ENCODE measurements at regions not wholly inside any gene's neighbourhood (a gene's known extent, or its start where the extent isn't known, plus 50 kb on each side); places are given as distances from the start of the nearest gene placed in this dataset.

DNA sequence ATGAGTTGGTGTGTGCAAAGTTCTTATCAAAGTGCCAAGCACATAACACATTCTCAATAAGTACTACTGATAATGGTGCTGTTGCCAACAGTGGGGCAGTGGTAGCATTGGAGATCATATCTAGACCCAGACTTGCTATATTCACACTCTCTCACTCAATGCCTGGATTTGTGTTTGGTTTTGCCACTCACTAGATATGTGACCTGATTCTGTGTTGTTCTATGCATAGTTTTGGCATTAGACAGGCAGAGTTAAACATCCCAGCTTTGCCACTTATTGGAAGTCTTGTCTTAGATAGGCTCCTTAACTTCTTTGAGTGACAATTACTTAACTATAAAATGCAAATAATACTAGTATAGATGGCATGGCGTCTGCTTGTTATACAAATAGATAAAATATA, 642.6 kb upstream of the CCDC179 start:
- H3K18ac ChIP-seq (ENCODE audit: low read depth in 1 of 2, low read length in 2 of 2) = no peak overlapping the region
- no peak overlapping the region for H3K23ac ChIP-seq (ENCODE audit: low read length in 2 of 2)
- no peak overlapping the region for H4K91ac ChIP-seq (ENCODE audit: low read length)
- no peak overlapping the region for H2BK15ac ChIP-seq (ENCODE audit: low read depth, poor library complexity, severe bottlenecking)
- H3K4ac ChIP-seq (ENCODE audit: low read depth in 1 of 2, low read length in 2 of 2) = no peak overlapping the region
- H3K36me3 ChIP-seq (ENCODE audit: control insufficient read depth in 1 of 2, insufficient read depth in 2 of 2, low read depth in 1 of 2, low read length in 2 of 2) = no peaks in the 10 kb centered on the region
- no peak overlapping the region for H2AFZ ChIP-seq (ENCODE audit: low read depth, low read length)
- no peak overlapping the region for H2BK120ac ChIP-seq (ENCODE audit: low read depth, low read length)
- no peak overlapping the region for H3K4me2 ChIP-seq (ENCODE audit: low read length, poor library complexity, severe bottlenecking)
- DNase-seq = no peak
- no peak overlapping the region for H3K4me3 ChIP-seq (ENCODE audit: insufficient read depth in 1 of 2, low read depth in 1 of 2, low read length in 2 of 2)
- no peak overlapping the region for H2BK5ac ChIP-seq (ENCODE audit: low read depth, low read length, poor library complexity, severe bottlenecking)
- no peak overlapping the region for H2BK12ac ChIP-seq (ENCODE audit: low read length in 2 of 2)
- no peak overlapping the region for H4K8ac ChIP-seq (ENCODE audit: low read length)
- H3K9ac ChIP-seq (ENCODE audit: low read length) = no peak overlapping the region
- no CpG with 5 or more reads among the region's 1 CpG for WGBS
- H3K4me1 ChIP-seq (ENCODE audit: control insufficient read depth, insufficient read depth, low read depth, low read length) = no peaks in the 10 kb centered on the region
- H3K27ac ChIP-seq (ENCODE audit: low read length, poor library complexity, severe bottlenecking) = no peak overlapping the region
- no peaks in the 10 kb centered on the region for H3K9me3 ChIP-seq (ENCODE audit: control insufficient read depth, low read length)
- H3K79me1 ChIP-seq (replicated peaks; ENCODE audit: low read length, poor library complexity, severe bottlenecking) = no peaks in the 10 kb centered on the region
- H2AK5ac ChIP-seq (ENCODE audit: low read length, severe bottlenecking) = no peak overlapping the region
- H3K27me3 ChIP-seq (ENCODE audit: control insufficient read depth in 1 of 2, insufficient read depth in 1 of 2, low read length in 2 of 2) = peaks cover 0 to 5% of the 10 kb centered on the region in 2 experiments
- H3K14ac ChIP-seq (ENCODE audit: low read length in 2 of 2) = peak overlapping the region in 1 of 2 experiments; percentile 32

DNA sequence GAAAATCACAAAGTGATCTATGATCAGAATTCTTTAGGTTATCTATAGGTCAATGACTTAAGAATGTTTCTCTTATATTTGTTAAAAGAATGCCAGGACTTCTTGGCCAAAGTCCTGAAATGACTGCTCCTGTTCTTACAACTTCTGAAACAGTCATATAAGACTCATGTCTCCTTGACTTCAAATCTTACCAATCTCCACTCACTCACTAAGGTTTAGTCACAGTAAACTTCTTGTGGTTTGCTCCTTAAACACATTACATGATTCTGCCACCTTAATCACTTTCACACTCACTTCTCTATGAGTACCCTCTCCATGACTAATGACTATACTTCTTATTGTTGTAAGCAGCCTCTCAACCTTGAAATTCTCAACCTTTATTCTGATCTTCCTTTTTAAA, 648.7 kb upstream of the CCDC179 start:
- Histone ChIP-seq H3K4ac (ENCODE audit: low read depth in 1 of 2, low read length in 2 of 2) (no peak overlapping the region), H3K14ac (ENCODE audit: low read length in 2 of 2) (no peak overlapping the region), H4K8ac (ENCODE audit: low read length) (no peak overlapping the region), H2BK120ac (ENCODE audit: low read depth, low read length) (no peak overlapping the region), H3K4me2 (ENCODE audit: low read length, poor library complexity, severe bottlenecking) (no peak overlapping the region), H3K9ac (ENCODE audit: low read length) (no peak overlapping the region), H4K91ac (ENCODE audit: low read length) (no peak overlapping the region), H2BK5ac (ENCODE audit: low read depth, low read length, poor library complexity, severe bottlenecking) (no peak overlapping the region), H3K23ac (ENCODE audit: low read length in 2 of 2) (no peak overlapping the region), H3K27me3 (ENCODE audit: control insufficient read depth in 1 of 2, insufficient read depth in 1 of 2, low read length in 2 of 2) (peaks cover 0 to 11% of the 10 kb centered on the region in 2 experiments), H2AFZ (ENCODE audit: low read depth, low read length) (no peak overlapping the region), H2AK5ac (ENCODE audit: low read length, severe bottlenecking) (no peak overlapping the region), H3K36me3 (ENCODE audit: control insufficient read depth in 1 of 2, insufficient read depth in 2 of 2, low read depth in 1 of 2, low read length in 2 of 2) (no peaks in the 10 kb centered on the region), H3K4me3 (ENCODE audit: insufficient read depth in 1 of 2, low read depth in 1 of 2, low read length in 2 of 2) (no peak overlapping the region), H3K79me1 (replicated peaks; ENCODE audit: low read length, poor library complexity, severe bottlenecking) (no peaks in the 10 kb centered on the region), H3K9me3 (ENCODE audit: control insufficient read depth, low read length) (no peaks in the 10 kb centered on the region), H2BK12ac (ENCODE audit: low read length in 2 of 2) (no peak overlapping the region), H3K27ac (ENCODE audit: low read length, poor library complexity, severe bottlenecking) (no peak overlapping the region), H3K18ac (ENCODE audit: low read depth in 1 of 2, low read length in 2 of 2) (no peak overlapping the region), H2BK15ac (ENCODE audit: low read depth, poor library complexity, severe bottlenecking) (no peak overlapping the region), H3K4me1 (ENCODE audit: control insufficient read depth, insufficient read depth, low read depth, low read length) (no peaks in the 10 kb centered on the region)
- peak; percentile 36 for DNase-seq

DNA sequence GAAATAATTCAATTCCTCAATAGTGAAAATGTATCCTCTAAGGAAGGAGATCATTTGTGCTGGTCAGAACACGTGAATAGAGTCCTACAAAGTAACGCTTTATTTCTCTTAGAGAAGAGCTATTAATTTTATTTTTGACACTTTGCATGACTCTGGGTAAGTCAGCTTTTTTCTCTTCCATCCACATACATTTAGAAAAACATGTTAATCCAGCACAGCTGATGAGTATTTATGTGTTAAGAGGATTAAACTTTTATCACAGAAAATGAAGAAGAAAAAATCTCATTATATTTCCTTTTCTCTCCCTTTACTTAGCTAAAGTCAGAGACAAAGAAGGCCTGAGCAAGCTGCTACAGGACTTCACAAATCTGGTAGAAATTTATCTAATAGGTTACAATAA, 649.5 kb upstream of the CCDC179 start:
- no peak overlapping the region for H2AFZ ChIP-seq (ENCODE audit: low read depth, low read length)
- no peak overlapping the region for H3K4ac ChIP-seq (ENCODE audit: low read depth in 1 of 2, low read length in 2 of 2)
- no peak overlapping the region for H3K23ac ChIP-seq (ENCODE audit: low read length in 2 of 2)
- H3K79me1 ChIP-seq (replicated peaks; ENCODE audit: low read length, poor library complexity, severe bottlenecking) = no peaks in the 10 kb centered on the region
- no CpG with 5 or more reads among the region's 2 CpGs for WGBS
- no peak overlapping the region for H2AK5ac ChIP-seq (ENCODE audit: low read length, severe bottlenecking)
- H2BK12ac ChIP-seq (ENCODE audit: low read length in 2 of 2) = no peak overlapping the region
- H3K36me3 ChIP-seq (ENCODE audit: control insufficient read depth in 1 of 2, insufficient read depth in 2 of 2, low read depth in 1 of 2, low read length in 2 of 2) = no peaks in the 10 kb centered on the region
- H3K4me1 ChIP-seq (ENCODE audit: control insufficient read depth, insufficient read depth, low read depth, low read length) = no peaks in the 10 kb centered on the region
- H3K18ac ChIP-seq (ENCODE audit: low read depth in 1 of 2, low read length in 2 of 2) = no peak overlapping the region
- no peak overlapping the region for H2BK5ac ChIP-seq (ENCODE audit: low read depth, low read length, poor library complexity, severe bottlenecking)
- no peak overlapping the region for H3K9ac ChIP-seq (ENCODE audit: low read length)
- no peak overlapping the region for H2BK15ac ChIP-seq (ENCODE audit: low read depth, poor library complexity, severe bottlenecking)
- no peak for DNase-seq
- H4K8ac ChIP-seq (ENCODE audit: low read length) = no peak overlapping the region
- no peak overlapping the region for H4K91ac ChIP-seq (ENCODE audit: low read length)
- H3K27me3 ChIP-seq (ENCODE audit: control insufficient read depth in 1 of 2, insufficient read depth in 1 of 2, low read length in 2 of 2) = peaks cover 0 to 11% of the 10 kb centered on the region in 2 experiments
- H2BK120ac ChIP-seq (ENCODE audit: low read depth, low read length) = no peak overlapping the region
- no peak overlapping the region for H3K4me3 ChIP-seq (ENCODE audit: insufficient read depth in 1 of 2, low read depth in 1 of 2, low read length in 2 of 2)
- H3K14ac ChIP-seq (ENCODE audit: low read length in 2 of 2) = no peak overlapping the region
- H3K4me2 ChIP-seq (ENCODE audit: low read length, poor library complexity, severe bottlenecking) = no peak overlapping the region
- H3K9me3 ChIP-seq (ENCODE audit: control insufficient read depth, low read length) = no peaks in the 10 kb centered on the region
- no peak overlapping the region for H3K27ac ChIP-seq (ENCODE audit: low read length, poor library complexity, severe bottlenecking)

DNA sequence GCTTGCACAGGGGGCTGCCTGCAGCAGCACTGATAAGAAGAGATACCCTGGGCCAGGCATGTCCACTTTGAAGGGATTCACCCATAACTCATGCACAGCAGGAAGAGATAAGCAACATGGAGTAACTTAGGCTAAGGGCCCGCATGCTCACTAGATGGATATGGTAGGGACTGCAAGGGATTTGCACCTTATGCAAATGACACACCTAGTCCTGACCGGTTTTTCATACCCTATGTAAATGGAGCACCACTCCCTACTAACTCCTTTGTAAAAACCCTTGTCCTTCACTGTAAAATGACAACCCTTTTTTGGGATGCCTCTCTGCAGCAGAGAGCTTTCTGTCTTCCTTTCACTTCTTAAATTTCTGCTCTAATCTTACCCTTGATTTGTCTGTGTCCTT, 658.9 kb upstream of the CCDC179 start:
- no peaks in the 10 kb centered on the region for H3K9me3 ChIP-seq (ENCODE audit: control insufficient read depth, low read length)
- H3K14ac ChIP-seq (ENCODE audit: low read length in 2 of 2) = no peak overlapping the region
- H4K8ac ChIP-seq (ENCODE audit: low read length) = no peak overlapping the region
- peaks cover 0 to 5% of the 10 kb centered on the region in 2 experiments for H3K27me3 ChIP-seq (ENCODE audit: control insufficient read depth in 1 of 2, insufficient read depth in 1 of 2, low read length in 2 of 2)
- no peak overlapping the region for H2AK5ac ChIP-seq (ENCODE audit: low read length, severe bottlenecking)
- no peak overlapping the region for H3K9ac ChIP-seq (ENCODE audit: low read length)
- H2BK5ac ChIP-seq (ENCODE audit: low read depth, low read length, poor library complexity, severe bottlenecking) = no peak overlapping the region
- no peak overlapping the region for H3K18ac ChIP-seq (ENCODE audit: low read depth in 1 of 2, low read length in 2 of 2)
- H3K4me3 ChIP-seq (ENCODE audit: insufficient read depth in 1 of 2, low read depth in 1 of 2, low read length in 2 of 2) = no peak overlapping the region
- H2BK15ac ChIP-seq (ENCODE audit: low read depth, poor library complexity, severe bottlenecking) = no peak overlapping the region
- no peaks in the 10 kb centered on the region for H3K4me1 ChIP-seq (ENCODE audit: control insufficient read depth, insufficient read depth, low read depth, low read length)
- no peak overlapping the region for H3K4me2 ChIP-seq (ENCODE audit: low read length, poor library complexity, severe bottlenecking)
- H3K27ac ChIP-seq (ENCODE audit: low read length, poor library complexity, severe bottlenecking) = no peak overlapping the region
- H2BK12ac ChIP-seq (ENCODE audit: low read length in 2 of 2) = no peak overlapping the region
- H3K4ac ChIP-seq (ENCODE audit: low read depth in 1 of 2, low read length in 2 of 2) = no peak overlapping the region
- H4K91ac ChIP-seq (ENCODE audit: low read length) = no peak overlapping the region
- DNase-seq = no peak
- H3K23ac ChIP-seq (ENCODE audit: low read length in 2 of 2) = no peak overlapping the region
- H3K79me1 ChIP-seq (replicated peaks; ENCODE audit: low read length, poor library complexity, severe bottlenecking) = no peaks in the 10 kb centered on the region
- H3K36me3 ChIP-seq (ENCODE audit: control insufficient read depth in 1 of 2, insufficient read depth in 2 of 2, low read depth in 1 of 2, low read length in 2 of 2) = no peaks in the 10 kb centered on the region
- WGBS = 69% methylated on average over 2 of the region's 2 CpGs
- no peak overlapping the region for H2BK120ac ChIP-seq (ENCODE audit: low read depth, low read length)
- H2AFZ ChIP-seq (ENCODE audit: low read depth, low read length) = no peak overlapping the region
